GM21515 (cell line): ENCODE measurements at regions not wholly inside any gene's neighbourhood (a gene's known extent, or its start where the extent isn't known, plus 50 kb on each side); places are given as distances from the start of the nearest gene placed in this dataset.
A peak's percentile ranks its signal among the peaks of the same experiment; 100 is the strongest.

Experiments
- ATAC-seq: cut with Tn5 transposase; IDR thresholded peaks from one replicate; pipeline ENCODE4 v1.9.1; 2021; ENCODE audit not compliant: unreplicated experiment

GRCh38 chr17:72022328-72023275, 98.2 kb upstream of the SOX9 start:
- no peak for ATAC-seq

GRCh38 chr17:72024457-72024856, 96.4 kb upstream of the SOX9 start:
- no peak for ATAC-seq

- no peak for ATAC-seq
Observed at GRCh38 chr17:72025113-72025512, 95.7 kb upstream of the SOX9 start.

GRCh38 chr17:72030067-72030899, 90.5 kb upstream of the SOX9 start:
- peak; percentile 78 for ATAC-seq

- ATAC-seq = no peak
Observed at GRCh38 chr17:72031219-72031884, 89.5 kb upstream of the SOX9 start.

- no peak for ATAC-seq
Observed at GRCh38 chr17:72033334-72033733, 87.5 kb upstream of the SOX9 start.

GRCh38 chr17:72034000-72034399, 86.8 kb upstream of the SOX9 start:
- ATAC-seq = peak; percentile 52

- no peak for ATAC-seq
Observed at GRCh38 chr17:72038427-72038826, 82.4 kb upstream of the SOX9 start.

GRCh38 chr17:72039490-72039889, 81.3 kb upstream of the SOX9 start:
- ATAC-seq = no peak

GRCh38 chr17:72046178-72046577, 74.6 kb upstream of the SOX9 start:
- no peak for ATAC-seq

GRCh38 chr17:72046643-72047612, 73.9 kb upstream of the SOX9 start:
- ATAC-seq = no peak

- no peak for ATAC-seq
Observed at GRCh38 chr17:72049914-72050313, 70.9 kb upstream of the SOX9 start.

GRCh38 chr17:72053036-72053435, 67.8 kb upstream of the SOX9 start:
- ATAC-seq = no peak

GRCh38 chr17:72053449-72053848, 67.4 kb upstream of the SOX9 start:
- no peak for ATAC-seq

GRCh38 chr17:72056155-72056554, 64.7 kb upstream of the SOX9 start:
- ATAC-seq = no peak

- ATAC-seq = no peak
Observed at GRCh38 chr17:72056727-72057290, 64.0 kb upstream of the SOX9 start.

GRCh38 chr17:72060084-72060483, 60.7 kb upstream of the SOX9 start:
- no peak for ATAC-seq

- no peak for ATAC-seq
Observed at GRCh38 chr17:72063262-72063661, 57.6 kb upstream of the SOX9 start.

GRCh38 chr17:72063756-72064450, 56.9 kb upstream of the SOX9 start:
- ATAC-seq = no peak
